ENCODE measurements at regions not wholly inside any gene's neighbourhood (a gene's known extent, or its start where the extent isn't known, plus 50 kb on each side); places are given as distances from the start of the nearest gene placed in this dataset.

DNA sequence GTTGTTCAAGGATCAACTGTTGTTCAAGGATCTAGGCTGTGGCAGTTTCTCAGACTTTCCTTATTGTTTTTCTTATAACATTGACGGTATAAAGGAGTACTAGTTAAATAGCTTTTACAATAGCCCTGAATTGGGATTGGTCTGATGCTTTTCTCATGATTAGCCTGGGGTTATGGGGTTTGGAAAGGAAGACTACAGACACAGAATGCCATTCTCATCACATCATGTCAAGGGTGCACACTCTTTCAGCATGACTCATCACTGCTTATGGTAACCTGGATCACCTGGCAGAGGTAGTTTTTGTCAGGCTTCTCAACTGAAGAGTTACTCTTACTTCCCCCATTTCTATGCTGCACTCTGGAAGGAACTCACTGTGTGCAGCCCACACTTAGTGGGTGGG lies 194.2 kb upstream of the NPSR1 start:
- TF ChIP-seq RAD21 (IDR thresholded peaks at IDR 0.05; ENCODE audit: low read depth) (no peak), TEAD4 (IDR thresholded peaks at IDR 0.05) (peak; percentile 47), TAF1 (IDR thresholded peaks at IDR 0.05; ENCODE audit: low read depth) (no peak), ZBTB7A (IDR thresholded peaks at IDR 0.05; ENCODE audit: low read depth) (no peak)
- TF ChIP-seq, protein P1, sequence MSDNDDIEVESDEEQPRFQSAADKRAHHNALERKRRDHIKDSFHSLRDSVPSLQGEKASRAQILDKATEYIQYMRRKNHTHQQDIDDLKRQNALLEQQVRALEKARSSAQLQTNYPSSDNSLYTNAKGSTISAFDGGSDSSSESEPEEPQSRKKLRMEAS (IDR thresholded peaks at IDR 0.05): no peak

DNA sequence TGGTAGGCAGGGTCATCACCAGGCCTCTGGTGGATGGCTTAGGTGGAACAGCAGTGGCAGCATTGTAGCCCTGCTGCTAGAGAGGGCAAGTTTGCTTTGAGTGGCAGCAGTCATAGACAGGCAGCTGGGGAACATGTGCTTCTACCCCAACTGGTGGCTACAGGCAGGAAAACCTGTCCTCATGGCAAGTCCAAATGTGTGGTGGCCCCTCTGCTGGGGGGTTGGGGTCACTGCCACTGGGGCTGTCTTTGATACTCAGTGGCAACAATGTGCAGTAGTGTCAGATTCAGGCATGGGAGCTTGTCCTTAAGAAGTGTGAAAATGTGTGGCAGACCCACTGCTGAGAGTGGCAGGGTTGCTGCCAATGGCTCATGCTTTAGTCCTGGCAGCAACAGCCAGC lies 186.2 kb upstream of the NPSR1 start:
- TF ChIP-seq, protein P2, sequence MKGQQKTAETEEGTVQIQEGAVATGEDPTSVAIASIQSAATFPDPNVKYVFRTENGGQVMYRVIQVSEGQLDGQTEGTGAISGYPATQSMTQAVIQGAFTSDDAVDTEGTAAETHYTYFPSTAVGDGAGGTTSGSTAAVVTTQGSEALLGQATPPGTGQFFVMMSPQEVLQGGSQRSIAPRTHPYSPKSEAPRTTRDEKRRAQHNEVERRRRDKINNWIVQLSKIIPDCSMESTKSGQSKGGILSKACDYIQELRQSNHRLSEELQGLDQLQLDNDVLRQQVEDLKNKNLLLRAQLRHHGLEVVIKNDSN (IDR thresholded peaks at IDR 0.05): no peak
- no peak for TF ChIP-seq NFIC (IDR thresholded peaks at IDR 0.05)
- TF ChIP-seq CREB1 (IDR thresholded peaks at IDR 0.05; ENCODE audit: low read depth): no peak

DNA sequence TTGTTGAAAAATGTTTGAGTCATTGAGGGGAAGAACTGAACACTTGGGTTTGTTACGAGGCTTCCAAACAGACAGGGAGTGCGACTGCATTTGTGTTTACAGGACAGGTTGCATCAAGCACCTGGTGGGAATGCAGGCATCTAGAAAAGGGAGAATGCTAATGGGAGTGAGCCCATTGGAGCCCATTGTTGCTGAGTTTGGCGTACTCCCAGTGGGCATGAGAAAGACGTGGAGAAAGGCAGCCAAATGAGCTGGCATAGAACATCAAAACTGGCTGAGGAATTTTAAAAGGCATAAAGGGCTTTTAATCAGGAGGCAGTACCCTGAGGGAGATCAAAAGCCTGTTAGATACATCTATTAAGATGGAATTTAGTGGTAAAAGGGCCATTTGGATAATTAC lies 171.6 kb upstream of the NPSR1 start:
- no peak for TF ChIP-seq CEBPB (IDR thresholded peaks at IDR 0.05)
- TF ChIP-seq, protein P3, sequence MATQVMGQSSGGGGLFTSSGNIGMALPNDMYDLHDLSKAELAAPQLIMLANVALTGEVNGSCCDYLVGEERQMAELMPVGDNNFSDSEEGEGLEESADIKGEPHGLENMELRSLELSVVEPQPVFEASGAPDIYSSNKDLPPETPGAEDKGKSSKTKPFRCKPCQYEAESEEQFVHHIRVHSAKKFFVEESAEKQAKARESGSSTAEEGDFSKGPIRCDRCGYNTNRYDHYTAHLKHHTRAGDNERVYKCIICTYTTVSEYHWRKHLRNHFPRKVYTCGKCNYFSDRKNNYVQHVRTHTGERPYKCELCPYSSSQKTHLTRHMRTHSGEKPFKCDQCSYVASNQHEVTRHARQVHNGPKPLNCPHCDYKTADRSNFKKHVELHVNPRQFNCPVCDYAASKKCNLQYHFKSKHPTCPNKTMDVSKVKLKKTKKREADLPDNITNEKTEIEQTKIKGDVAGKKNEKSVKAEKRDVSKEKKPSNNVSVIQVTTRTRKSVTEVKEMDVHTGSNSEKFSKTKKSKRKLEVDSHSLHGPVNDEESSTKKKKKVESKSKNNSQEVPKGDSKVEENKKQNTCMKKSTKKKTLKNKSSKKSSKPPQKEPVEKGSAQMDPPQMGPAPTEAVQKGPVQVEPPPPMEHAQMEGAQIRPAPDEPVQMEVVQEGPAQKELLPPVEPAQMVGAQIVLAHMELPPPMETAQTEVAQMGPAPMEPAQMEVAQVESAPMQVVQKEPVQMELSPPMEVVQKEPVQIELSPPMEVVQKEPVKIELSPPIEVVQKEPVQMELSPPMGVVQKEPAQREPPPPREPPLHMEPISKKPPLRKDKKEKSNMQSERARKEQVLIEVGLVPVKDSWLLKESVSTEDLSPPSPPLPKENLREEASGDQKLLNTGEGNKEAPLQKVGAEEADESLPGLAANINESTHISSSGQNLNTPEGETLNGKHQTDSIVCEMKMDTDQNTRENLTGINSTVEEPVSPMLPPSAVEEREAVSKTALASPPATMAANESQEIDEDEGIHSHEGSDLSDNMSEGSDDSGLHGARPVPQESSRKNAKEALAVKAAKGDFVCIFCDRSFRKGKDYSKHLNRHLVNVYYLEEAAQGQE (IDR thresholded peaks at IDR 0.05; ENCODE audit: low read depth): no peak

DNA sequence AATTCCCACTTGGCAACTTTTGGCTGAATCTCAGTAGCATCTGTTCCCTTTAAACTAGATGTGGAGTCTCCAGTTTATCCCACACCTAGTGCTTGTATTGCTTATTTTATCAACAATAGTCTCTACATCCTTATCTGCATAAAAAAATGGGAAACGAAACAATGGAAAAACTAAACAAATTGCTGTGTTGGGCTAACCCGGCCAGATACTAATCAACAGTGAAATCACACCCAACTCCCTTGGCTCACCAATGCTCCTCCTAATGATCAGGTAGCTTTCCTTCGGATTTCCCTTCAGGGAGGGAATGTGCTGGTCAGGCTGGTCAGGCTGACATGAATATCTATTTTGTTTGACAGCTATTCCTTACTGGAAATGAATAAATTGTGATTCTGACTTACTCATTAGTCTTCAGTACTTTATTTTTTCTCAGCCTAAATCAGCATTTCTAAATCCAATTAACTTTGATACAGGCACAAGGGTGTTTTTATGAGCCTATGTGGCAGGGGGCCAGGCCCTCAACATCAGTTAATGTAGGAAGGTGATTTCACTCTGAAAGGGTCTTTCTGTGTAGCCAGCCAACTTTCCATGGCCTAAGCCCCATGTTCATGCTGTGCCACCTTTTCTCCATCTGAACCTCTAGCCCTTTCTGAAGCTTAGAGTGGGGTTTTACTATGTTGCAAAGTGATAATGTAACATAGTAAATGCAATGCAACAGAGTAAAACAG lies 170.5 kb upstream of the NPSR1 start:
- no peak for TF ChIP-seq TAF1 (IDR thresholded peaks at IDR 0.05; ENCODE audit: low read depth)

DNA sequence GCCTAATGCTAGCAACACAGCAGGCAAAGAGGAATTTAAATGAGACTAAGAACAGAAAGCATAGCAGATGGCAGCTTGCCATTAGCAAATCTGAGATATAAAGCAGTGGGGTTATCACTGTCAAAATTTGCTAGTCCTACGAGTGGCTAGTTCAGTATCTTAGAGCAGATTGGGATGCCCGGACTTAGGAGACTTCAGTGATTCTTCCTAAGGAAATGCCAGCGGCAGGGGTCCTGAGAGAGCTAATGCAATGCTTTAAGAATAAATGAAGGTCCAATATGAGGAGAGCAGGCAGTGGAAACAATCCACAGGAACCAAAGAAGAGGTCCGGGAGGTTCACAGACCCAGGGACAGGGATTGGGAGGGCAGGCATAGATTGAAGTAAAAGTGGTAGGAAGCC lies 169.3 kb upstream of the NPSR1 start:
- no peak for TF ChIP-seq CEBPB (IDR thresholded peaks at IDR 0.05)
- TF ChIP-seq NFIC (IDR thresholded peaks at IDR 0.05): no peak
- TF ChIP-seq, protein P2 (IDR thresholded peaks at IDR 0.05): no peak
- TF ChIP-seq TEAD4 (IDR thresholded peaks at IDR 0.05): no peak
- TF ChIP-seq EP300 (IDR thresholded peaks at IDR 0.05; ENCODE audit: borderline replicate concordance): no peak
- TF ChIP-seq, protein P3 (IDR thresholded peaks at IDR 0.05; ENCODE audit: low read depth): no peak
- TF ChIP-seq RAD21 (IDR thresholded peaks at IDR 0.05; ENCODE audit: low read depth): no peak
- no peak for TF ChIP-seq FOXM1 (IDR thresholded peaks at IDR 0.05; ENCODE audit: borderline replicate concordance, low read depth)
- no peak for TF ChIP-seq EGR1 (IDR thresholded peaks at IDR 0.05)
- no peak for TF ChIP-seq YY1 (IDR thresholded peaks at IDR 0.05; ENCODE audit: low read depth)
- TF ChIP-seq CREB1 (IDR thresholded peaks at IDR 0.05; ENCODE audit: low read depth): no peak
- TF ChIP-seq TCF12 (IDR thresholded peaks at IDR 0.05; ENCODE audit: low read depth): no peak

DNA sequence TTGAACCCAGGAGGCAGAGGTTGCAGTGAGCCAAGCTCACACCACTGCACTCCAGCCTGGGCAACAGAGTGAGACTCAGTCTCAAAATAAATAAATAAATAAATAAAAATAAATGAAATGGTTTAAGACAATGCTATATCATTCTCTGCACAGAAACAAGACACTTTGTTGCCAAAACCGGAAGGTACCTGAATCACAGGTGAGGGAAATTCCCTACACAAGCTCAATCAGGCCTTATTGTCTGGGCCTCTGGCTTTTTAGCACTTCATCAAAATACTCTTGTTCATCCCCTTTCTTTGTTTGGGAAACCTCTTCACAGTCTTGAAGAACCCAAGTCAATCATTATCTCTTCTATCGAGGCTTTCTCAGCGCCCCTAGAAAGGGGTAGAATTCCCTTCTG lies 166.1 kb upstream of the NPSR1 start:
- TF ChIP-seq, protein P2 (IDR thresholded peaks at IDR 0.05): no peak
- TF ChIP-seq FOXM1 (IDR thresholded peaks at IDR 0.05; ENCODE audit: borderline replicate concordance, low read depth) (no peak), RAD21 (IDR thresholded peaks at IDR 0.05; ENCODE audit: low read depth) (no peak), NFIC (IDR thresholded peaks at IDR 0.05) (no peak), TCF12 (IDR thresholded peaks at IDR 0.05; ENCODE audit: low read depth) (no peak), YY1 (IDR thresholded peaks at IDR 0.05; ENCODE audit: low read depth) (no peak), CEBPB (IDR thresholded peaks at IDR 0.05) (no peak), TEAD4 (IDR thresholded peaks at IDR 0.05) (no peak), TAF1 (IDR thresholded peaks at IDR 0.05; ENCODE audit: low read depth) (no peak), ZBTB7A (IDR thresholded peaks at IDR 0.05; ENCODE audit: low read depth) (no peak), EP300 (IDR thresholded peaks at IDR 0.05; ENCODE audit: borderline replicate concordance) (no peak), CREB1 (IDR thresholded peaks at IDR 0.05; ENCODE audit: low read depth) (no peak), EGR1 (IDR thresholded peaks at IDR 0.05) (no peak)
- TF ChIP-seq, protein P3 (IDR thresholded peaks at IDR 0.05; ENCODE audit: low read depth): no peak
- TF ChIP-seq, protein P1 (IDR thresholded peaks at IDR 0.05): no peak
